Epithelial cell of prostate (primary cell): ENCODE measurements at regions not wholly inside any gene's neighbourhood (a gene's known extent, or its start where the extent isn't known, plus 50 kb on each side); places are given as distances from the start of the nearest gene placed in this dataset.

Experiments used
- DNase-seq: peaks from one replicate; pipeline ENCODE4 v3.0.0-alpha.2; 2011; ENCODE audit warnings: low read depth, low spot score
- H3K27ac ChIP-seq: fragments of 450-650 bp; 2 replicates; pipeline ENCODE4 v1.5.1; 2017; ENCODE audit warnings: mild to moderate bottlenecking

GRCh38 chr18:78659057-78659456 lies 320.6 kb upstream of the SALL3 start:
- DNase-seq: no peak
- H3K27ac ChIP-seq: no peak overlapping the region

- no peak for DNase-seq
- H3K27ac ChIP-seq: no peak overlapping the region
These were observed 319.9 kb upstream of the SALL3 start for GRCh38 chr18:78659748-78660147.

GRCh38 chr18:78660311-78660710 lies 319.3 kb upstream of the SALL3 start:
- no peak for DNase-seq
- no peak overlapping the region for H3K27ac ChIP-seq

GRCh38 chr18:78661316-78661715 lies 318.3 kb upstream of the SALL3 start:
- H3K27ac ChIP-seq: no peak overlapping the region
- DNase-seq: no peak

GRCh38 chr18:78662879-78663278 lies 316.7 kb upstream of the SALL3 start:
- no peak for DNase-seq

GRCh38 chr18:78664048-78664447 lies 315.6 kb upstream of the SALL3 start:
- no peak for DNase-seq
- H3K27ac ChIP-seq: no peak overlapping the region

More at GRCh38 chr18:78662879-78663278, 316.7 kb upstream of the SALL3 start:
- H3K27ac ChIP-seq: no peak overlapping the region

GRCh38 chr18:78664848-78665247 lies 314.8 kb upstream of the SALL3 start:
- no peak for DNase-seq

GRCh38 chr18:78665644-78666043 lies 314.0 kb upstream of the SALL3 start:
- no peak for DNase-seq

More at GRCh38 chr18:78664848-78665247, 314.8 kb upstream of the SALL3 start:
- no peak overlapping the region for H3K27ac ChIP-seq

GRCh38 chr18:78666666-78667335 lies 312.8 kb upstream of the SALL3 start:
- H3K27ac ChIP-seq: no peak overlapping the region

More at GRCh38 chr18:78665644-78666043, 314.0 kb upstream of the SALL3 start:
- H3K27ac ChIP-seq: no peak overlapping the region

GRCh38 chr18:78670778-78671391 lies 308.7 kb upstream of the SALL3 start:
- DNase-seq: no peak
- no peak overlapping the region for H3K27ac ChIP-seq

More at GRCh38 chr18:78666666-78667335, 312.8 kb upstream of the SALL3 start:
- DNase-seq: no peak

GRCh38 chr18:78671551-78671950 lies 308.1 kb upstream of the SALL3 start:
- DNase-seq: no peak
- no peak overlapping the region for H3K27ac ChIP-seq

GRCh38 chr18:78672862-78673446 lies 306.7 kb upstream of the SALL3 start:
- H3K27ac ChIP-seq: no peak overlapping the region
- no peak for DNase-seq

GRCh38 chr18:78673516-78674321 lies 305.9 kb upstream of the SALL3 start:
- no peak overlapping the region for H3K27ac ChIP-seq

GRCh38 chr18:78675231-78675630 lies 304.4 kb upstream of the SALL3 start:
- DNase-seq: no peak
- no peak overlapping the region for H3K27ac ChIP-seq

More at GRCh38 chr18:78673516-78674321, 305.9 kb upstream of the SALL3 start:
- DNase-seq: no peak

GRCh38 chr18:78676622-78677482 lies 302.8 kb upstream of the SALL3 start:
- H3K27ac ChIP-seq: no peak overlapping the region
- DNase-seq: no peak

GRCh38 chr18:78677483-78678317 lies 301.9 kb upstream of the SALL3 start:
- H3K27ac ChIP-seq: no peak overlapping the region
- DNase-seq: no peak

GRCh38 chr18:78678318-78678695 lies 301.3 kb upstream of the SALL3 start:
- H3K27ac ChIP-seq: no peak overlapping the region
- no peak for DNase-seq

- no peak overlapping the region for H3K27ac ChIP-seq
- DNase-seq: no peak
These were observed 300.6 kb upstream of the SALL3 start for GRCh38 chr18:78679031-78679430.
